PC-3 (cell line): ENCODE measurements at regions not wholly inside any gene's neighbourhood (a gene's known extent, or its start where the extent isn't known, plus 50 kb on each side); places are given as distances from the start of the nearest gene placed in this dataset.

Experiments
- EZH2phosphoT487 ChIP-seq: fragments of 300-600 bp; sonication (generic); IDR thresholded peaks from 2 replicates; pipeline ENCODE4 v1.6.1; 2018; ENCODE audit warnings: mild to moderate bottlenecking, antibody characterized with exemption, low read length, borderline replicate concordance
- TF ChIP-seq, protein P1 (sequence below): fragments of 300-600 bp; sonication (generic); conservative IDR thresholded peaks from 2 replicates; pipeline ENCODE4 v1.5.1; 2017; ENCODE audit warnings: antibody characterized with exemption, low read depth, mild to moderate bottlenecking, low read length

DNA sequence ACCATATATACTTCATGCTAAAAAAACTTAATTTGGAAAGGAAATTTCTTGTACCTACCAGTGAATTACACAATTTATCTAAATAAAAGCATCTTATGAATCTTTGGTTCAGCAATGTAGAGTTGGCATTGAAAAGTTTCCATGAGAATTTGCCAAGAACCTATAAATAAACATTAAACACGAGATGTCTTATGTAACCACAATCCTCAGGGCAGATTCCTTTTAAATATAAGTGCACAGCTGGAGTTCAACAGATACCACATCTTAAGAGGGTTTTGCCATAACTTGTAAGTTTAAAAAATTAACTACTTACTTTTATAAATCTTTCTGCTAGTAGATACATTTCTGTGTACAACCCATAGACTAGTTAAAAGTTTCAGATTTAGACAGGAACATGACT lies 499.3 kb upstream of the ARRDC4 start:
- TF ChIP-seq, protein P1, sequence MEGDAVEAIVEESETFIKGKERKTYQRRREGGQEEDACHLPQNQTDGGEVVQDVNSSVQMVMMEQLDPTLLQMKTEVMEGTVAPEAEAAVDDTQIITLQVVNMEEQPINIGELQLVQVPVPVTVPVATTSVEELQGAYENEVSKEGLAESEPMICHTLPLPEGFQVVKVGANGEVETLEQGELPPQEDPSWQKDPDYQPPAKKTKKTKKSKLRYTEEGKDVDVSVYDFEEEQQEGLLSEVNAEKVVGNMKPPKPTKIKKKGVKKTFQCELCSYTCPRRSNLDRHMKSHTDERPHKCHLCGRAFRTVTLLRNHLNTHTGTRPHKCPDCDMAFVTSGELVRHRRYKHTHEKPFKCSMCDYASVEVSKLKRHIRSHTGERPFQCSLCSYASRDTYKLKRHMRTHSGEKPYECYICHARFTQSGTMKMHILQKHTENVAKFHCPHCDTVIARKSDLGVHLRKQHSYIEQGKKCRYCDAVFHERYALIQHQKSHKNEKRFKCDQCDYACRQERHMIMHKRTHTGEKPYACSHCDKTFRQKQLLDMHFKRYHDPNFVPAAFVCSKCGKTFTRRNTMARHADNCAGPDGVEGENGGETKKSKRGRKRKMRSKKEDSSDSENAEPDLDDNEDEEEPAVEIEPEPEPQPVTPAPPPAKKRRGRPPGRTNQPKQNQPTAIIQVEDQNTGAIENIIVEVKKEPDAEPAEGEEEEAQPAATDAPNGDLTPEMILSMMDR = no peak
- no peak for TF ChIP-seq EZH2phosphoT487
